HG03135 (cell line): ENCODE measurements at regions not wholly inside any gene's neighbourhood (a gene's known extent, or its start where the extent isn't known, plus 50 kb on each side); places are given as distances from the start of the nearest gene placed in this dataset.

Experiments used
- ATAC-seq: cut with Tn5 transposase; IDR thresholded peaks from one replicate; pipeline ENCODE4 v1.9.1; 2021; ENCODE audit warnings: mild to moderate bottlenecking, moderate library complexity; ENCODE audit not compliant: unreplicated experiment

DNA sequence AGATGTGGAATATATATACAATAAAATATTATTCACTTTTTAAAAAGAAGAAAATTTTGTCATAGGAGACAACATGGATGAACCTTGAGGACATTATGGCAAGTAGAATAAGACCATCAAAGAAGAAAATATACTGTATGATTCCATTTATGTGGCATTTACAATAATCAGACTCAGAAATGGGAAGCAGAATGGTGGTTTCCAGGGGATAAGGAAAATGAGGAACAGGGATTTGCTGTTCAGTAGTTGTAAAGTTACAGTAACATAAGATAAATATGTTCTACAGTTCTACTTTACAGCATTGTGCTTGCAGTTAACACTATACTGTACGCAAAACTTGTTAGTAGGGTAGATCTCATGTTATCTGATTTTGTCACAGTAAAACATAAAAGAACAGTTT lies 1271.0 kb downstream of the LRFN5 start:
- ATAC-seq: no peak

DNA sequence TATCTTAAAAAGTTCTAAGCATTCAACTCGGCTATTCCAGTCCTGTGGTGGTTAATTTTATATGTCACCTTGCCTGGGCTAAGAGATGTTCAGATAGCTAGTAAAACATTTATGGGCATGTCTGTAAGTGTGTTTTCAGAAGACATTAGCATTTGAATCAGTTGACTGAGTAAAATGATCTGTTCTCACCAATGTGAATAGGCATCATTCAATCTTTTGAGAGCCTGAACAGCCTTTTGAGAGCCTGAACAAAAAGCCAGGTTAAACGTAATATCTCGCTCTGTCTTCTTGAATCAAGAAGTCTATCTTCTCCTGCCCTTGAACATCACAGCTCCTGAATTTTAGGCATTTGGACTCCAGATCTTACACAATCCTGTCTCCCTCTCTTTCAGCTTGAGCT lies 1266.1 kb downstream of the LRFN5 start:
- no peak for ATAC-seq

DNA sequence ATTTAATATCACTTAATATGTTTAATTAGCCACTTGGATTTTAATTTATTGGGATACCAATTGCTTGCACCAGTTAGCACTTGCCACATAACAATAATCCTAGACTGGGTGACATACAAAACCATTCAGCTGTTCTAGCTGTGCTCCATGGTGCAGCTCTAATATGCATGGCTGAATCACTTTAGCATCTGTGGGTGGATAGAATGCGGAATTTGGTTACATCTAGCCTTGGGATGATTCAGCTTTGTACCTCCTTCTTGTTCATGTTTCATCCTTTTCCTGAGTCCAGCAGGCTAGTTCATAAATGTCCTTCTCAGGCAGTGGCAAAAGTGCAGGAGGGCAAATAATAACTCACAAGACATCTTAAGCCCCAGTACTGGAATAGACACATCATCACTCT lies 1263.0 kb downstream of the LRFN5 start:
- no peak for ATAC-seq

DNA sequence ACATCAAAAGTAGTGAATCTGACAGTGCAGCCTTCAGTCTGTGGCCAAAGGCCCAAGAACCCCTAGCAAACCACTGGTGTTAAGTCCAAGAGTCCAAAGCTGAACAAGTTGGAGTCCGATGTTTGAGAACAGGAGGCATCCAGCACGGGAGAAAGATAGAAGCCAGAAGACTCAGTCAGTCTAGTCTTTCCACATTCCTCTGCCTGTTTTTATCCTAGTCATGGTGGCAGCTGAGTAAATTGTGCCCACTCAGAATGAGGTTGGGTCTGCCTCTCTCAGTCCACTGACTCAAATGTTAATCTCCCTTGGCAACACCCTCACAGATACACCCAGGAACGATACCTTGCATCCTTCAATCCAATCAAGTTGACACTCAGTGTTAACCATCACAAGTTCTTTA lies 1255.4 kb downstream of the LRFN5 start:
- no peak for ATAC-seq

DNA sequence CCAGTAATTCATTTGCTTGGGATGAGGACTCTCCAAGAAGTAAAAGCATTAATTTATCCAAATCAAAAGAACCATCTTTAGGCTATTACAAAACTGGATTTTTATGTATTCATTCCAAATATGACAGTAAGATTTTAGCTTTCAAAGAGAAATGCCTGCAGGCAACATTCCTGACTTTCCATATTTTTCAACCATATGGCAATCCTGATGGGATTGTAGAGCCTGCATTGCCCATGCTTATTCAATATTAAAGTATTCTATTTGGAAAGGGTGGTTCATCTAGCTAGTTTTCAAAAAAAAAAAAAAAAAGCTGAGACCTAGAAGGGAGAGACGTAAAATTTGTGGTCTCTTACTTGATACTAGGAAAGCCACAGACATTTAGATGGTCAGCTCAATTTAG lies 1253.7 kb downstream of the LRFN5 start:
- no peak for ATAC-seq

DNA sequence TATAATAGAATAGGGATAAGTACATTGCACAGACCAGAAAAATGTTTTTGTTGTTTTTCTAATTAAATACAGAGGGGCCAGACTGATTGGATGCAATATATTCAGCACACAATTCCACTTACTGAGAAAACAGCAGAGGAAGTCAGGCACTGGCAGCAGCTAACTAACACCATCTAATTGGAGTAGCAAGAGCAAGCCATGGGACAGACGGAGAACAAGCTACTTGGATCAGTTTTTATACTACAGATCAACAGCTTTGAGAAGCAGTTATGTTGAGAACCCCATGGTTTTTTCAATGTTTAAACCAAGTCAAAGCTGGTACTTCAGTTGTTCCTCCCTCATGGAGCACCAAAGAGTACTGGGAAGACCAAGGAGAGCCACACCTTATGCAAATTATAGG lies 1249.4 kb downstream of the LRFN5 start:
- no peak for ATAC-seq

DNA sequence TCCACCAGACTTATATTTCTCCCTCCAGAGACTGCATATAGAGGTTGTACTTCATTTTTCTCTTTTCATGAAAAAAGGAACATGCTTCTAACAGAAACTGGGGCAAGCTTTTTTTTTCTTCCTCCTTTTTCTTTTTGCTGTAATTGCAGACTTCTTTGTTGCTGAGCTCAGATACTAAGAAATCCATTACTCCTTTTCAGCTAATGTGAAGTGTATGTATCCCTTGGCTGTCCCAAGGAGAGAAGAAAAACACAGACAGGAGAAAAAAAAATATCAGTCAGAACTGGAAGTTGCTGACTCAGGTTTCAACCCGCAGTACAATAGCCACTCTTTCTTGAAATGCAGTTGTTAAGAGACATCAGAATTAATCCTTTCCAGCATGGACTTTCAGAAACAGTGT lies 1248.4 kb downstream of the LRFN5 start:
- no peak for ATAC-seq

DNA sequence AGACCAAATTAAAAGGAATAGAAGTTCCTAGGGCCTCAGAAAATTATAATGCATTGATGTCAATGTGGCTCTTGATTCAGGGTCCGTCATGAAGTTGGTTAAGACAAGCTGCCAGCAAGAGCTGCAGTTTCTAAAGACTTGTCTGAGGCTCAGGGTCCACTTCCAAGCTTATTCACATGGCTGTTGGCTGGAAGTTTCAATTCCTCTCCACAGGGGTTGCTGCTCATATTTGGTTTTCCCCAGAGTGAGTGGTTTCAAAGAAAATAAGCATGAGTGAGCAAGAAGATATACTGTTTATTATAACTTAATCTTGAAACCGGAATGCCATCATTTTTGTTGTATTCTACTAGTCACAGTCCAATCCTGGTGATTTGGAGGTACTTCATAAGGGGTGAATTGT lies 1247.4 kb downstream of the LRFN5 start:
- ATAC-seq: no peak

DNA sequence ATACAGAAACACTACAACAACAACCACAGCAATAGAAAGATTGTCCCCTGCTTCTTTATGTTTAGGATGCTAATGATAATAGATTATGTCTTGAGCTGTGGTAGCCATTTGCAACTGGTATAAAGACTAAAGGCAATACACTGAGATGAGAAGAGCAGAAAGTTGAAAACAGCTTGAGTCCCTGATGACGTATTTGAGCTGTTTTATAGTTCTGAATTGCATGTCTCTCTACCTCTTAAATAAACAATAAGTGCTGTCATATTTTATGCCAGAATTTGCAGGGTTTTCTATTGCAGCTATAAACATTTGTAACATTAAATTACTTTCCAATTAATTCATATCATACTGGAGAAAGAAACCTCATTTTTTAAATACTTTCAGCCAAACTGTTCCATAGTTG lies 1242.0 kb downstream of the LRFN5 start:
- no peak for ATAC-seq

DNA sequence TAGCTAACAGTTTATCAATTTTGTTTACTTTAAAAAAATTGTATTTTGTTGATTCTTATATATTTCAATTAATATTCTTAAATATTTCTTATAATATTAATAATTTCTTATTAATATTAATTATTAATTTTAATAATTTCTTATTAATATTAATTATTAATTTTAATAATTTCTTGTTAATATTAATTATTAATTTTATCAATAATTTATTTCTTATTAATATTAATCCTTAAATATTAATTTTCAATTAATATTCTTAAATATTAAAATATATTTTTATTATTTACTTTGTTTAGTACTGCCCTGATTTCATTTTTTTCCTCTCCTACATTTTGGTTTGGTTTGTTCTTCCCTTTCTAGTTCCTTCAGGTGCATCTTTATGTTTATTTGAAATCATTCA lies 1208.1 kb downstream of the LRFN5 start:
- no peak for ATAC-seq

DNA sequence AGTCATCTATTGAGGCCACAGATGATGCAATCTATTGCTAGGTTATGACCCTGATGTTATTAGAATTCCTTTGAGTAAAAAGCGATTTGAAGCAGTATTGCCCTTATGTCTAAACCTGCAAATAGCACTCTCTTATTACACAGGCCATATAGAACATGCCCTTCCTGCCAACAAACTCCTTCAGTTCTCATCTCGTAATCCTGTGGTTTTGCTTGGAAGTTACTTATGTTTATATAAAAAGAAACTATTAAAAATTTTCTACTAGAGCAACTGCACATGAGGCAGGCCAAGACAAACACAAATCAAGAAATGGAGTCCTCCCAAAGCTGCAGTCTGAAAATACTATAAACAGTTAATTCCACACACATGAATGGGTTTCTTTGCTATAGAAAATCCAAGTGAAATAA lies 1200.2 kb downstream of the LRFN5 start:
- ATAC-seq: no peak

DNA sequence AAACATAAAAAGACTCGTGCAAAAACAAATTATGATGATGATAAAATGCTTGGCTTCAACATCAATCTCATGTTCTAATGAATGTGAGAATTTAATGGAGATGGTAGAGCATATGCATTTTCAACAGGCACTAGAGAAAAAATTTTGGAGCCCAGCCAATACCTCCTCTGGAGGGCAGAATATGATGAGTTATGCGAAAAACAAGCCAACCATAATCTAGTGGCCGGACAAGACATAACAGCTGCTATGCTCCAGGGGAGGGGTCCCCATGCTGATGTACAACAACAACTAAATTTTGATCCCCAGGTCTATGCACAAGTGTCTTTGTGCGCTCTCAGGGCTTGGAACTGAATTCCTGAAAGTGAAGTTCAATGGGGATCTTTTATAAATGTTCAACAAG lies 1197.5 kb downstream of the LRFN5 start:
- no peak for ATAC-seq

DNA sequence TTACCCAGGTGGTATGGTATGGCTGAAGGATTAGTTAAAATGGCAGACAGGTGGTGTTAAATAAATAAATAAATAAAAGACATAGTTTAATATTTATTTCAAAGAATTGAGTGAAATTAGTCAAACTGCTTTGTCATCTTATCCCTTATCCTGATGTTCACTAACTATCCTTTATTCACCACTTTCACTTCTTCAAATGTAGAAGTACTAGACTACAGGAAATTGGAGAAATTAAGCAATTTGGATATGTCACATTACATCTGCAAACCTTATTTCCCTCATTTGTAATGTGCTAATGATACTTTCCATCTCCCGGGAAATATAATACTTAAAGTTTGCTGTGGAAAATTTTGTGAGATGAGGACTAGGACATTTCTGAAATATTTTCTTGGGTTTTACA lies 1195.7 kb downstream of the LRFN5 start:
- ATAC-seq: no peak

DNA sequence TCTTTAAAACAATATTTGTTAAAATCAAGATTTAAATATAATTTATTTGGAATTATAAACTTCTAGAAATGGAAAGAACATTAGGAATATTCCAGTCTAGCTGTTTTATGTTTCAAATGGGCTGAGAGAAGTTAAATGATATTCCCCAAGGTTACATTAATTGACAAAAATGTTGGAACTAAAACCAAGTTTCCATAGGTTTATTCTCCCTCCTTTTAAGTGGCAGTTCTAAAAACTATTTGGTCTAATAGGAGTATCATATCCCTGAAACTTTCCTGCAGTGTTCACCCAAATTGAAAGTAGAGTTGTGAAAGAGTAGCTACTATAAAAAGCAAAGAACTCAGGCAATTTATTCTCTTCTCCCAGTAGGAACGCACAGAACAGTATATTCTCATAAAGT lies 1185.5 kb downstream of the LRFN5 start:
- ATAC-seq: no peak

DNA sequence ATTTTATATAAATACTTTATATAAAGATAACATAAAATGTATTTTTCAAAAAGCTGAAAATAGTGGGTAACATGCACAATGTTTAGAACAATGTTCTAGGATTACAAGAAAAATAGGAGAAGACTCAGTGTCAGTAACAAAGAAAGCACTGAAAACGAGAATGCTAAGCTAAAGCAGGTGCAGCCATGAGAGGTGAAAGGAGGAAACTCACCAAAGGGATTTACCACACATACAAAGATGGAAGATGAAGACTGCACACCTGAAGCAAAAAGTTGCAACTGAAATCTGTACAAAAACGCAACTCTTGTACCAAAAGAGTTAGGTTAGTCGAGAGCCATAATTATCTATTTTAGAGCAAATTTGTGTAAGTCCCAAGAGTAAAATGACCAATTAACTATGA lies 1176.1 kb downstream of the LRFN5 start:
- ATAC-seq: no peak

DNA sequence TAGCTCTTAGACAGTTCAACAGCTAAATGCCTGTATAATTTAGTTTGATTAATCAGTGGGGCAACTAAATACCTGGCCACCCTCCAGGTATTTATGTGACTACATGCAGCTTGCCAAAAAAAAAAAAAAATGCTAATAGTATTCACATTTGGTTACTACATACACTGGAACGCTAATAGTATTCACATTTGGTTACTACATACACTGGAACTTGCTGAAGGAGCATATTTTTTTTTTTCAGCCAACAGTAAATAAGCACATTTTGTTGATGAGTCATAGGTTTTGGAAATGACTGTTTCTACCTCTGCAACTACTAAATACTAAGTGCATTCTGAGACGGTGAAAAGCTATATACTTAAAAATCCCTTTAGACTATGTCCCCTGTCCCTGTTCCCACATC lies 1172.3 kb downstream of the LRFN5 start:
- no peak for ATAC-seq

DNA sequence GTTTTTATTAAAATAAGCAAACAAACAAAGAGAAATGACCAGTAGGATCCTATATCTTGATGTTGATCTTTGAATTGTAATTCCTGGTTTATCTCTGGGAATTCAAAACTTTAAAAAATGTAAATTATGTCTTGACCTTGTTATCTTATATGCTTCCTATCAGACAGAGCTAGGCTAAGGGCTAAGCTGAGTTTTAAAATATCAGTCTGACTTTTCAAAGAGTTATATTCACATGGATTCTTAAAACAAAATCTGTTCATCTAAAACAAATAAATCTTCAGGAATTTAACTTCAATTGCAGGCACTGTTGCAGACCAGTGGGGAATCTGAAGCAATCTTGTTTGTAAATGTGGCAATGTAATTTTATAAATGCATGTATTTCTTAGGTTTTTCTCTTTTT lies 1144.1 kb downstream of the LRFN5 start:
- ATAC-seq: no peak

DNA sequence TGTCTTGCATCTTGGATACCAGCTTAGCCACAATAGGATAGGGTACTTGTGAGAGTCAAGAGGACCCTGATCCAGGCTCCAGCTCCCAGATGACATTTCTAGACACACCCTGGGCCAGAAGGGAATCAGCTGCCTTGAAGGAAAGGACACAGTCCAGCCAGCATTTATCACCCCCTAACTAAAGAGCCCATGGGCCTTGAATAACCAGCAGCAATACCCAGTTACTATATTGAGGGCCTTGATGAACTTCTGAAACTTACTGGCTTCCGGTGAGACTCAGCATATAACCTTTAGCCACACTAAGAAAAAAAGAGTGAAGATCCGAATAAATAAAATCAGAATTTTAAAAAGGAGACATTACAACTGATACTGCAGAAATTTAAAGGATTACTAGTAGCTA lies 1135.4 kb downstream of the LRFN5 start:
- ATAC-seq: no peak

DNA sequence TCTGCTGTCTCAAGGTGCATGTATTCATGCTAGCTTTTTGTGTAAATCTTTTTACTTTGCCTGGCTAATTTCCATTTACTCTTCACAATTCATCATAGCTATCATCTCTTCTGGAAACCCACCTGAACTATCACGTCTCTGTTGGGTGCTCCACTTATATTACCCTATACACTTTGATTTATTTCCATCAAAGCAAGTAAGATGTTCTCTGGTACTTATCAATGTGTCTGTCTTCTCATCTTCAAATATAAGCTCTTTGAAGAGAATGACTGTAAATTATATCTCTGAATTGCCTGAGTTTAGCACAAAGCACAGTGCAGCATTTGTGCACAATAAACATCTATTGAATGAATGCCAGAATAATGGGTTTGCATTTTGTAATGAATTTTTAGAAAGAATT lies 1129.7 kb downstream of the LRFN5 start:
- ATAC-seq: no peak

DNA sequence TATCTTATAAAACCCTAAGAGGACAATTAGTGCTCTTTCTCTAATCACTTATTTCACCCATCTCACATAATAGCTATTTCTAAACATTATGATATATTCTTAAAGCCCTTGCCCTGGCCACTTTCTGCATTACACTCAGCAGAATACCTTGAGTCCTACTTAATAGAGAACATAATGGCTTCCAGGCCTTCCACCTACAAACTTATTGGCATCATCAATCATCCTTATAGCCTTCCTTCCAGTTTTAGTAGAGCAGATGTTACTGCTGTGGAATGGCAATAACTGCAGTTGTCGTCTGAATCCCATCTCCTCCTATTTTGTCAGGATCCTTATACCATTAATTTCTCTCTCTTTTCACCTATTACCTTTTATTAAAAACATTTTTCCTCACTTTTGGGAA lies 1127.4 kb downstream of the LRFN5 start:
- no peak for ATAC-seq

DNA sequence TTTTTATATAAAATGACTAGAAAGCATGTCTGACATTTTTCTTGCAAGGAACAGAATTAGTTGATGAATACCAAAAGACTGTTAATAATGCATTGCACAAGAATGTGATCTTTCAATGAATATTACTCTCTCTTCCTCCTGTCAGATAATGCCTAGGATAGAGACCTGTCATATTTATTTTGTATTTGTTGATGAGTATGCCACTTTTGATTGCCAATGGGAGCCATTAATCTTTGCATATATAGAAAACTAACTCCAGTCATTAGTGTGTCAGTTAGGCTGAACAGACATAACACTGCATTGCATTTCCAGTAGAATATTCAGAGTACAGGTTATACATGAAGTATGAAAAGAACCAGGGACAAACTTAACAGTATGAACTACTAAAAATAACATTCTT lies 1125.3 kb downstream of the LRFN5 start:
- ATAC-seq: no peak

DNA sequence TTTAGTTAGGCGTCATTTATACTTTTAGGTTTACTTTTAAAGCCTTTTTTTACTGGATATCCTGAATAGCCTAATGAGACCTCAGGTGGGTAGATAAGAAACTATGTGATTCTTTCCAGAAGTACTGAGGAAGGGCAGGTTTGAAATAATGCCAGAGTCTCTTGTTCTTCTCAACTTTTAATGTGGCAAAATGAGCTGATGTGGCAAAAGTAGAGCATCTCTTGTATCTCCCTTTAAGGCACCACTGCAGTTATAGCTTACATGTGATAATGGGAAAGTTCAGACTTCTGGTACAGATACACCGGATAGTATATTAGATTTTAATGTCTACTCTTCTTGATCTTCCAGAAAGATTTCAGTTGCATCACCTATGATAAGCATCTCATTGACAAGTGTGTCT lies 1124.8 kb downstream of the LRFN5 start:
- ATAC-seq: no peak

DNA sequence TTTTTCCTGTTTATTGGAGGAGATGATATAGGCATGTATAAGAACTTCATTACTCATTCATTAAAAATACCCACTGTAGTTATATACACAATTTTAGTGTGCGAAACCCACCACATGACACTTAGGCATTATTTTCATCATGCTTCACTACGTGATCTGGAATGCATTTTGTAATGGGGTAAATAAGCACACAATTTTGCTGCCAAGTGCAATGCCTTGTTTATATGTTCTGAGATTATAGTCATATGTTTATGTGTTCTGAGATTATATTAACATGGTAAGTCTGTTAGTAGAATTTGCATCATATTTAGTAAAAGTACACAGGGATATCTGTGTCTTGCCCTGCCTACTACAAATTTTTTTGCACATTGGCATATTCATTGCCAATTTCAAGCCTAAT lies 1123.0 kb downstream of the LRFN5 start:
- ATAC-seq: no peak

DNA sequence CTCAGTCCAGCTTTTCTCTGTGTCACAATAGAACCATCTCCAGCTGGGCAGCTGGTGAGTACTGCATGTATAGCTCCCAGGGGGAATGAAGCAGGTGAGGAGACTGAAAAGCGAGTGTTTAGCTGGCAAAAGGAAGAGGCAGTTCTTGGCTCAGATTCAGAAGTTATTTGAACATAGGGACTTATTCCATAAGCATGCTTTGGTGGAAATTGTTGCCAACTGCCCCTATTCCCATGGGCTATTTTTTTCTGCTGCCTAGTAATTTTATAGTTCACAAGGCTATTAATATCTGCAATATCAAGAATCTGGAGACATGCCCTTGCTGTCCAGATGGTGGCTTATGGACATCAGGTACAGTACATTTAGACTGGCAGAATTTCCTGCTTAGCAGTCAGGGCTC lies 1112.7 kb downstream of the LRFN5 start:
- ATAC-seq: no peak
